Brain pericyte (primary cell): ENCODE measurements at regions not wholly inside any gene's neighbourhood (a gene's known extent, or its start where the extent isn't known, plus 50 kb on each side); places are given as distances from the start of the nearest gene placed in this dataset.
"Not testable (repeated sequence)": the region's sequence is repeated elsewhere in the genome, so short reads cannot be mapped to it uniquely, and the experiment has no call there.

Experiments
- DNase-seq: peaks from one replicate; pipeline ENCODE4 v3.0.0-alpha.2; 2012; ENCODE audit warnings: low read depth, low spot score

- DNase-seq: no peak
Measured at GRCh38 chr3:187852842-187853730, 107.8 kb upstream of the BCL6 start.

- DNase-seq: no peak
Measured at GRCh38 chr3:187855131-187855530, 109.9 kb upstream of the BCL6 start.

- no peak for DNase-seq
Measured at GRCh38 chr3:187856555-187856954, 111.3 kb upstream of the BCL6 start.

GRCh38 chr3:187858041-187858440, 112.8 kb upstream of the BCL6 start:
- DNase-seq: no peak

- DNase-seq: no peak
Measured at GRCh38 chr3:187858711-187859110, 113.4 kb upstream of the BCL6 start.

GRCh38 chr3:187862701-187863277, 117.5 kb upstream of the BCL6 start:
- DNase-seq: not testable (repeated sequence)

GRCh38 chr3:187870360-187871203, 125.3 kb upstream of the BCL6 start:
- DNase-seq: no peak

- DNase-seq: no peak
Measured at GRCh38 chr3:187871204-187871591, 125.9 kb upstream of the BCL6 start.

- no peak for DNase-seq
Measured at GRCh38 chr3:187871848-187872247, 126.6 kb upstream of the BCL6 start.

- no peak for DNase-seq
Measured at GRCh38 chr3:187873843-187874242, 128.6 kb upstream of the BCL6 start.

- no peak for DNase-seq
Measured at GRCh38 chr3:187875863-187876262, 130.6 kb upstream of the BCL6 start.

GRCh38 chr3:187878772-187879518, 133.7 kb upstream of the BCL6 start:
- no peak for DNase-seq

- no peak for DNase-seq
Measured at GRCh38 chr3:187880441-187880840, 135.2 kb upstream of the BCL6 start.

- DNase-seq: no peak
Measured at GRCh38 chr3:187880851-187881250, 135.6 kb upstream of the BCL6 start.

- no peak for DNase-seq
Measured at GRCh38 chr3:187888701-187889100, 143.4 kb upstream of the BCL6 start.

GRCh38 chr3:187889106-187889505, 143.8 kb upstream of the BCL6 start:
- DNase-seq: no peak

GRCh38 chr3:187889601-187890404, 144.5 kb upstream of the BCL6 start:
- DNase-seq: no peak

GRCh38 chr3:187890405-187890752, 145.1 kb upstream of the BCL6 start:
- DNase-seq: not testable (repeated sequence)

- DNase-seq: no peak
Measured at GRCh38 chr3:187896646-187897045, 151.4 kb upstream of the BCL6 start.

GRCh38 chr3:187899246-187899645, 154.0 kb upstream of the BCL6 start:
- DNase-seq: no peak
